Prostate gland (tissue), 2 donors: ENCODE measurements at regions not wholly inside any gene's neighbourhood (a gene's known extent, or its start where the extent isn't known, plus 50 kb on each side); places are given as distances from the start of the nearest gene placed in this dataset.

ENCODE experiments used
- DNase-seq: peaks from one replicate; pipeline ENCODE4 v3.0.0-alpha.2; 2019; ENCODE audit warnings: low spot score
- H3K27ac ChIP-seq, 2 donors: fragments of 200-600 bp; sonication (generic); 2 replicates each; pipeline ENCODE4 v1.5.1; 2017 to 2019
- H3K27me3 ChIP-seq: fragments of 200-600 bp; sonication (generic); replicated peaks from 2 replicates; pipeline ENCODE4 v1.5.1; 2019; ENCODE audit not compliant: insufficient read depth
- H3K36me3 ChIP-seq, 2 donors: fragments of 200-600 bp; sonication (generic); 1 replicate in 1 of 2; 2 replicates in 1 of 2; pipeline versions ENCODE4 v1.5.1 to v1.8.1; 2017 to 2019
- H3K4me1 ChIP-seq: fragments of 200-600 bp; sonication (generic); replicated peaks from 2 replicates; pipeline ENCODE4 v1.5.1; 2019
- H3K4me3 ChIP-seq, 2 donors: fragments of 200-600 bp; sonication (generic); 2 replicates each; pipeline ENCODE4 v1.5.1; 2017 to 2019
- H3K9me3 ChIP-seq: fragments of 200-600 bp; sonication (generic); 2 replicates; pipeline ENCODE4 v1.5.1; 2017
- CTCF ChIP-seq, 4 experiments: fragments of 200-600 bp in 2 of 4; fragments of 450-650 bp in 2 of 4; sonication (generic) in 2 of 4; IDR thresholded peaks; 1 replicate in 3 of 4; 2 replicates in 1 of 4; pipeline ENCODE4 v1.5.1; 2016 to 2019; ENCODE audit warnings: antibody characterized with exemption in 4 of 4, mild to moderate bottlenecking in 2 of 4, moderate library complexity in 2 of 4
- POLR2A ChIP-seq: fragments of 450-650 bp; IDR thresholded peaks from one replicate; pipeline ENCODE4 v1.6.1; 2016; ENCODE audit warnings: antibody characterized with exemption, mild to moderate bottlenecking
- POLR2AphosphoS5 ChIP-seq: sonication (generic); formaldehyde crosslinking; IDR thresholded peaks from one replicate; pipeline ENCODE4 v1.6.1; 2017; ENCODE audit warnings: antibody characterized with exemption
- WGBS: methylation state at CpG from one replicate; pipeline ENCODE4 v1.1.5; 2018; 5-methylcytosine and 5-hydroxymethylcytosine counted together
- intact Hi-C: fragments of 100-400 bp; cut with DNase I; formaldehyde crosslinking; loops from one replicate; pipeline ENCODE4 v1.14.2; 2022

- H3K36me3 ChIP-seq = no peaks in the 10 kb centered on the region
- H3K27me3 ChIP-seq = peaks cover 1% of the 10 kb centered on the region
- WGBS = 84% methylated on average over 4 of the region's 4 CpGs
- no peaks in the 10 kb centered on the region for H3K4me1 ChIP-seq
- DNase-seq = no peak
- H3K4me3 ChIP-seq = no peak overlapping the region
- no peak overlapping the region for H3K27ac ChIP-seq
- no peaks in the 10 kb centered on the region for H3K9me3 ChIP-seq
- intact Hi-C loops = no loop called here
- TF ChIP-seq CTCF (IDR thresholded peaks at IDR 0.05) (no peak), POLR2AphosphoS5 (no peak), POLR2A (no peak)
Measured at GRCh38 chr9:135321580-135321979, 158.0 kb upstream of the PPP1R26 start.

- 74% methylated on average over 6 of the region's 6 CpGs for WGBS
- no peak overlapping the region for H3K27ac ChIP-seq
- H3K4me1 ChIP-seq = no peaks in the 10 kb centered on the region
- TF ChIP-seq POLR2AphosphoS5 (no peak), POLR2A (no peak), CTCF (IDR thresholded peaks at IDR 0.05) (no peak)
- intact Hi-C loops = no loop called here
- peaks cover 1% of the 10 kb centered on the region for H3K27me3 ChIP-seq
- no peaks in the 10 kb centered on the region for H3K36me3 ChIP-seq
- no peak overlapping the region for H3K4me3 ChIP-seq
- no peak for DNase-seq
- no peaks in the 10 kb centered on the region for H3K9me3 ChIP-seq
Measured at GRCh38 chr9:135324329-135324728, 155.3 kb upstream of the PPP1R26 start.

- Histone ChIP-seq H3K9me3 (no peaks in the 10 kb centered on the region), H3K27me3 (peaks cover 1% of the 10 kb centered on the region), H3K27ac (no peak overlapping the region), H3K36me3 (no peaks in the 10 kb centered on the region), H3K4me3 (no peak overlapping the region), H3K4me1 (no peaks in the 10 kb centered on the region)
- no peak for DNase-seq
- intact Hi-C loops = no loop called here
- WGBS = 92% methylated on average over 5 of the region's 7 CpGs
- TF ChIP-seq POLR2A = no peak
Measured at GRCh38 chr9:135326141-135326540, 153.4 kb upstream of the PPP1R26 start.

- no peak for DNase-seq
- H3K9me3 ChIP-seq = no peaks in the 10 kb centered on the region
- no peak overlapping the region for H3K4me3 ChIP-seq
- no peak for TF ChIP-seq CTCF (IDR thresholded peaks at IDR 0.05)
- no peak for TF ChIP-seq POLR2AphosphoS5
- no peak for TF ChIP-seq POLR2A
- H3K27me3 ChIP-seq = peaks cover 1% of the 10 kb centered on the region
- WGBS = 86% methylated on average over 11 of the region's 11 CpGs
- intact Hi-C loops = no loop called here
- H3K36me3 ChIP-seq = no peaks in the 10 kb centered on the region
- no peaks in the 10 kb centered on the region for H3K4me1 ChIP-seq
- H3K27ac ChIP-seq = no peak overlapping the region
Measured at GRCh38 chr9:135326633-135327152, 152.9 kb upstream of the PPP1R26 start.

- DNase-seq = no peak
- no peak overlapping the region for H3K27ac ChIP-seq
- no peak overlapping the region for H3K4me3 ChIP-seq
- H3K27me3 ChIP-seq = peaks cover 1% of the 10 kb centered on the region
- no peaks in the 10 kb centered on the region for H3K9me3 ChIP-seq
- 69% methylated on average over 18 of the region's 20 CpGs for WGBS
- intact Hi-C loops = no loop called here
- no peaks in the 10 kb centered on the region for H3K36me3 ChIP-seq
- TF ChIP-seq POLR2A = no peak
- TF ChIP-seq POLR2AphosphoS5 = no peak
- no peak for TF ChIP-seq CTCF (IDR thresholded peaks at IDR 0.05)
- no peaks in the 10 kb centered on the region for H3K4me1 ChIP-seq
Measured at GRCh38 chr9:135328485-135329417, 150.8 kb upstream of the PPP1R26 start.
